Keratinocyte (primary cell): ENCODE measurements at regions not wholly inside any gene's neighbourhood (a gene's known extent, or its start where the extent isn't known, plus 50 kb on each side); places are given as distances from the start of the nearest gene placed in this dataset.

Source experiments
- CTCF ChIP-seq, 3 experiments: IDR thresholded peaks in 1 of 3; conservative IDR thresholded peaks in 1 of 3; optimal IDR thresholded peaks in 1 of 3; 2 replicates in 2 of 3; 3 replicates in 1 of 3; pipeline versions ENCODE3 to v1.5.1; 2011; ENCODE audit warnings: low read length in 3 of 3, mild to moderate bottlenecking in 3 of 3, moderate library complexity in 2 of 3, control low read depth in 1 of 3, inconsistent platforms in 1 of 3; ENCODE audit not compliant: insufficient read depth in 2 of 3; ENCODE audit errors: extremely low read depth in 1 of 3
- EZH2 ChIP-seq: IDR thresholded peaks from one replicate; pipeline ENCODE4 v1.6.1; 2012; ENCODE audit warnings: inconsistent platforms, mild to moderate bottlenecking, low read length, moderate library complexity

- TF ChIP-seq CTCF (optimal IDR thresholded peaks at IDR 0.05 in 1 of 3, IDR thresholded peaks at IDR 0.05 in 1 of 3, conservative IDR thresholded peaks at IDR 0.05 in 1 of 3; ENCODE audit: extremely low read depth in 1 of 3, insufficient read depth in 2 of 3, low read length in 3 of 3) (no peak), EZH2 (no peak)
These were observed 359.5 kb upstream of the PLXNA2 start for GRCh38 chr1:208603721-208604120.
